ENCODE measurements at regions not wholly inside any gene's neighbourhood (a gene's known extent, or its start where the extent isn't known, plus 50 kb on each side); places are given as distances from the start of the nearest gene placed in this dataset.

- no peak for DNase-seq
Measured at GRCh38 chr6:152905551-152906299, 77.1 kb downstream of the FBXO5 start.

GRCh38 chr6:152909241-152909640, 73.6 kb downstream of the FBXO5 start:
- no peak for DNase-seq

- DNase-seq: no peak
Measured at GRCh38 chr6:152916035-152916434, 66.8 kb downstream of the FBXO5 start.

GRCh38 chr6:152918991-152919390, 63.9 kb downstream of the FBXO5 start:
- no peak for DNase-seq

GRCh38 chr6:152920016-152920415, 62.8 kb downstream of the FBXO5 start:
- DNase-seq: no peak
